GM18508 (cell line): ENCODE measurements at regions not wholly inside any gene's neighbourhood (a gene's known extent, or its start where the extent isn't known, plus 50 kb on each side); places are given as distances from the start of the nearest gene placed in this dataset.
"Not testable (repeated sequence)": the region's sequence is repeated elsewhere in the genome, so short reads cannot be mapped to it uniquely, and the experiment has no call there.

Source experiments
- ATAC-seq: cut with Tn5 transposase; IDR thresholded peaks from one replicate; pipeline ENCODE4 v1.9.1; 2021; ENCODE audit warnings: moderate number of reproducible peaks; ENCODE audit not compliant: insufficient read depth, unreplicated experiment

GRCh38 chr9:79490657-79491248, 81.0 kb upstream of the TLE4 start:
- ATAC-seq: no peak

GRCh38 chr9:79492092-79493009, 79.4 kb upstream of the TLE4 start:
- ATAC-seq: no peak

- ATAC-seq: not testable (repeated sequence)
Observed at GRCh38 chr9:79500196-79500864, 71.4 kb upstream of the TLE4 start.

- no peak for ATAC-seq
Observed at GRCh38 chr9:79501546-79501945, 70.2 kb upstream of the TLE4 start.

GRCh38 chr9:79507801-79508200, 64.0 kb upstream of the TLE4 start:
- no peak for ATAC-seq

- ATAC-seq: no peak
Observed at GRCh38 chr9:79512251-79512650, 59.5 kb upstream of the TLE4 start.
